ENCODE measurements at regions not wholly inside any gene's neighbourhood (a gene's known extent, or its start where the extent isn't known, plus 50 kb on each side); places are given as distances from the start of the nearest gene placed in this dataset.

DNA sequence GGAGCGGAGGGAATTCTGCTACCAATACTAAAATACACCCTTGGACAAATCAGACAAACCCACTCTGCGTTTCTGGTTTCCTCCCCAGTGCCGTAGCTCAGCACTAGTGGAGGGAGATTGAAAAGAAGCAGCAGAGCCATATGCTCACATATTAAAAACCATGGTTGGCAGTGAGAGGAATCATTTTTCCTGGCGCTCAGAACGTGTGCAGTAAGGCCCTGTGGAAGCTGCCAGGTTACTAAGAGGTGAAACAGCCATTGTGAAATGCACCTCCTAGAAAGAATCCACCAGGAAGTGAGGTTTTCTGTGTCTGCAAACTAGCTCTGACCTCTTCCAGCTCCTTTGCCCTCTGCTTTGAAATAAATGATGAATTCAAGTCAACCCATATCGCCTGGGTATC, 177.2 kb downstream of the ERCC6L2 start:
- DNase-seq = no peak
- in situ Hi-C loops (cut with HindIII; ENCODE audit: low pct_ligation_motif_present, low pct_unique_long_range_greater_than_20kb, low sequenced_read_pairs) = no loop called here

- DNase-seq = no peak
- in situ Hi-C loops (cut with HindIII; ENCODE audit: low pct_ligation_motif_present, low pct_unique_long_range_greater_than_20kb, low sequenced_read_pairs) = no loop called here
Observed at GRCh38 chr9:96051423-96051822, 175.9 kb downstream of the ERCC6L2 start.

- in situ Hi-C loops (cut with HindIII; ENCODE audit: low pct_ligation_motif_present, low pct_unique_long_range_greater_than_20kb, low sequenced_read_pairs) = no loop called here
- DNase-seq = no peak
Observed at GRCh38 chr9:96050861-96051155, 175.3 kb downstream of the ERCC6L2 start.

DNA sequence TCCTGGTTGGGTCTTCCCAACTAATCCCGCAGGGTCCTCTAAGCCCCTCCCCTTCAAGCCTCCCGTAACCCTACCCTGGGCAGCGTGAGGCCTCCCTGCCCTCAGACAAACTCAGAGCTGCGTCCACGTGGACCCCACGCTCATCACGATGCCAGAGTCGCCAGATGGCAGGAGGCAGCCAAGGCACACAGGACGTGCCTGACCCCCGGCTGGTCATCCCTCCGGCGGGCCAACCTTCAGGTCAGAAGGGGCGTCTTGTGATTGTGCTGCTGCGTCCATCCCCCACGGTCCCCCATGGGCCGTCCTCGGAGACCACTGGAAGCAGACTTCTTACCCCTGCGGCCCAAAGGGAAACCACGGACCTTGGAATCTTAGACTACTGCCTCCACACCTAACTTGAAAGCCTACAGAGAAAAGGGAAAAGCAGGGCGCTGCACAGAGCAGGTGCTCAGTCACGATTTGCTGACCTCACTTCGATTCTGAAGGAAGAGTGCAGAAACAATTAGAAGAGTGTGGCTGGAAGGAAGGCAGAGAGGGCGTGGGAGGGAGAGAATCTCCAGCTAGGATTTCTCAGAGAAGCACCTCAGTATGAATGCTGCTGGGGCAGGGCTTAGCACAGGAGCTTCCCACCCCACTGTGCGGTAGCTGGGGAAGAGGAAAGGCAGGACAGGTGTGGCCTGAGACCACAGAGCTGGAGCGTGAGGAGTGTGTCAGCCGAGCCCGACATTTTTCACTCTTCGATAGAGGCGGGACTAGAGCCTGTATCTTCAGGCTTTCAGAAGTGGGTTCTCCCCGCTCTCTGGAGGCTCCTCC, 174.8 kb downstream of the ERCC6L2 start:
- in situ Hi-C loops (cut with HindIII; ENCODE audit: low pct_ligation_motif_present, low pct_unique_long_range_greater_than_20kb, low sequenced_read_pairs) = no loop called here
- DNase-seq = no peak

- no peak for DNase-seq
- in situ Hi-C loops (cut with HindIII; ENCODE audit: low pct_ligation_motif_present, low pct_unique_long_range_greater_than_20kb, low sequenced_read_pairs) = no loop called here
Observed at GRCh38 chr9:96048956-96049831, 173.7 kb downstream of the ERCC6L2 start.

DNA sequence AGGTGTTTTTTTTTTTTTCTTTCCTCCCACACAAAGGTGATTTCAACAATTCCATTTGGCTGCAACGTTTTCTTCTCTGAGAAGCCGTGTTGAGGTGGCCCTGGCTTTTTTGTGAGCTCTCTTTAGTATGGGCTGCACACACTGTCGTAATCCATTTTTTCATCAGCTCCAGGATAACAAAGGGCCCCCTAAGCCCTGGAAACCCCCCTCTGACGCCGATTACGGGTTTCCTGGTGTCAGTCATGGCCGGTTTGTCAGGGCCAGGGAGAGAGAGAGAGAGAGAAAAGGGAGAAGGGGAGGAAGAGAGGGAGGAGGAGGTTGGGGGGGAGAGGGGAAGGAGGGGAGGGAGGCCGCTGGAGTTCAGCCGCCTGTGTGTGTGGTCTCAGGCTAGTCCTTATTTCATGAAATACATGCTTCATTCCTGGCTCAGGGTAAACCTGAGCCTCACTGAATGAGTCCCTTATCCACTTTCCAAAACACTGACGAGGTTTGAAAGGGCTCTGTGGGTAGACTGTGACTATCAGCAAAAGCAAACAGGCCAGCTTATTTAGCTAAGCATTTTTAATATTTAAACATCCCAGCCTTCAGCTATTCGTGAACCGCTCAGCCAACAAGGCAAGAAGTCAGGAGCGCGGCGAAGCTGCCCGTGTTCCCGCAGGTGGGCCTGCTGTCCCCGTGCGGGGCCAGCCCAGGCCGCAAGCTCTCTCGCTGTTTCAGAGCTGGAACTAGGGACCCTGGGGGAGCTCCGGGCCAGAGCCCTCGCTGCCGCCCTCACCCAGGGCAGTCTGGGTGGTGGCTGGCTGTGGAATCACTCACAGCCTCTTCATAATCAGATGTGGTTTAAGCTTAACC, 172.8 kb downstream of the ERCC6L2 start:
- in situ Hi-C loops (cut with HindIII; ENCODE audit: low pct_ligation_motif_present, low pct_unique_long_range_greater_than_20kb, low sequenced_read_pairs) = no loop called here
- no peak for DNase-seq

DNA sequence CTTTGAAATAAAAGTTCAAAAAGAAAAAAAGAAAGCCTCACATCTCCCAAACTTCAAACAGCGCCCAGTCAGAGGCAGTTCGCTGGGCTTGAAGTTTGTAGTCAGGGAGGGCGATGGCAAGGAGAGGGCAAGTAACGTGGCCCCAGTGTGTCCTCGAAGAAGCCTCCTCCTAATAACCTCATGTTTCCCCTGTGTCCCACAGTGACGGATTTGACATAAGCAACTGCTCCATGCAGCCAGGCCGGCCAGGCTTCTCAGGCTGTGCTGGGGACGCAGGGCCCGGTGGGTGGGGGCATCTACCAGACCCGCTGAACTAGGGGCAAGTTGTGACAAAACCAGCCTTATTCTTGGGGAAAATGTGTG, 172.2 kb downstream of the ERCC6L2 start:
- no peak for DNase-seq

GRCh38 chr9:96047116-96047639, 171.7 kb downstream of the ERCC6L2 start:
- no peak for DNase-seq
- in situ Hi-C loops (cut with HindIII; ENCODE audit: low pct_ligation_motif_present, low pct_unique_long_range_greater_than_20kb, low sequenced_read_pairs) = no loop called here

More for the DNA sequence above, 172.2 kb downstream of the ERCC6L2 start:
- in situ Hi-C loops (cut with HindIII; ENCODE audit: low pct_ligation_motif_present, low pct_unique_long_range_greater_than_20kb, low sequenced_read_pairs) = no loop called here

- no peak for DNase-seq
- in situ Hi-C loops (cut with HindIII; ENCODE audit: low pct_ligation_motif_present, low pct_unique_long_range_greater_than_20kb, low sequenced_read_pairs) = no loop called here
Observed at GRCh38 chr9:96045811-96046210, 170.3 kb downstream of the ERCC6L2 start.

- in situ Hi-C loops (cut with HindIII; ENCODE audit: low pct_ligation_motif_present, low pct_unique_long_range_greater_than_20kb, low sequenced_read_pairs) = no loop called here
- DNase-seq = no peak
Observed at GRCh38 chr9:96044401-96044800, 168.9 kb downstream of the ERCC6L2 start.

- in situ Hi-C loops (cut with HindIII; ENCODE audit: low pct_ligation_motif_present, low pct_unique_long_range_greater_than_20kb, low sequenced_read_pairs) = no loop called here
- DNase-seq = no peak
Observed at GRCh38 chr9:96040591-96041461, 165.3 kb downstream of the ERCC6L2 start.

DNA sequence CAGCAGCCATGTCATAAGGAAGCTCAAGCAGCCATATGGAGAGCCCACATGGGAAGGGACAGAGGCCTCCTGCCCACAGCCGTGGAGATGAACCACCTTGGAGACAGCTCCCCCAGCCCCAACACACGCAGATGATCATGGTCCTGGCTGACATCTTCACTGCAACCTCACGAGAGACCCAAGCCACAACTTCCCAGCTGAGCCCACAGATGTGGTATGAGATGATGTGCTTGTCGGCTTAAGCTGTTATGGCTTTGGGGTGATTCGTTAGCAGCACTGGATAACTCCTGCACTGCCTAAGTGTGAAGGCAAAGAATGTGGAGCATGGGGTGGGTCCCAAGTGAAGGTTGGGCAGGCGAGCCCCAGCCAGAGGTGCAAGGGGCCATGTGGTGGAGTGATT, 163.4 kb downstream of the ERCC6L2 start:
- DNase-seq = no peak

DNA sequence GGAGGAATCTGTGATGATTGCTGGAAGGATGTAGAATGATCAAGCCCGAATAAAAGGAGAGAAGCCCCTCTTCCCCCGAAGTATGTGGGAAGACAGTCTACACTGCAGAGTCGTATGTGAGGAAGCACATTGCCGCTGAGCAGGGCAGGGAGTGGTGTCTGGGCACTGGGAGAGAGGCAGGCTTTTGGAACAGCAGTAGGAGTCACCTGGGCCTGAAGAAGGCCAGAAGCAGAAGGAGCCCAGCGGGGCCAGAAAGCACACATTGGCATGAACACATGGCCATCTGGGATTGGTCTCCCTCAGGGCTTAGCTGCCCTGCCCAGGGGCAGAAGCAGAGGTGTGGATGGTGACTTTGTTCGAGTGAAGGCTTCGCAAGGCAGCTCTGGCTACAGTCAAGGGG, 162.8 kb downstream of the ERCC6L2 start:
- in situ Hi-C loops (cut with HindIII; ENCODE audit: low pct_ligation_motif_present, low pct_unique_long_range_greater_than_20kb, low sequenced_read_pairs) = no loop called here
- DNase-seq = no peak

More for the DNA sequence above, 163.4 kb downstream of the ERCC6L2 start:
- in situ Hi-C loops (cut with HindIII; ENCODE audit: low pct_ligation_motif_present, low pct_unique_long_range_greater_than_20kb, low sequenced_read_pairs) = no loop called here

DNA sequence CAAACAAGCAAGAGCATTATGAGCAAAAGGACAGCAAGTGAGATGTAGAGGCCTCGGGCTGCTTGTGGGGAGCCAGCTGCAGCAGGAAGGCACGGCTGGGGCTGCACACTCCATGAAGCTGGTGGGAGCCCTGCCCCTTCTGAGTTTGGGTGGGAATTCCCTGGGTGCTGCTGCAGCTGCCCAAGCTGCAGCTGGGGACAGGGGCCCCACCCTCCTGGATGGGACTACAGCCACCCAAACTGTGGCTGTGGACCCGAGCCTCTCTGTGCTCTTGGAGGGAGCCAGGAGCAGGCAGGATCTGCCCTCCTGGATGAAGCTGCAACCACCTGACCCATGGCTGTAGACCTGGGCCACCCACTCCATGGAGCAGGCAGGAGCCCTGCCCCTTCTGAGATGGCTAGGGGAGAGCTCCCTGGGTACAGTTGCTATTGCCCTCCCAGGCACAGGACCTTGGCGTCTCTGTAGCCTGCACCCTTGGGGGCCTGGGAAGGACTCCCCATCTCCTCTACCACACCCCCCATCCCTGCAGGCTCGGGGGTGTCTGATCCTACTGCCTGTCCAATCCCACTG, 159.1 kb downstream of the ERCC6L2 start:
- in situ Hi-C loops (cut with HindIII; ENCODE audit: low pct_ligation_motif_present, low pct_unique_long_range_greater_than_20kb, low sequenced_read_pairs) = no loop called here
- DNase-seq = no peak

DNA sequence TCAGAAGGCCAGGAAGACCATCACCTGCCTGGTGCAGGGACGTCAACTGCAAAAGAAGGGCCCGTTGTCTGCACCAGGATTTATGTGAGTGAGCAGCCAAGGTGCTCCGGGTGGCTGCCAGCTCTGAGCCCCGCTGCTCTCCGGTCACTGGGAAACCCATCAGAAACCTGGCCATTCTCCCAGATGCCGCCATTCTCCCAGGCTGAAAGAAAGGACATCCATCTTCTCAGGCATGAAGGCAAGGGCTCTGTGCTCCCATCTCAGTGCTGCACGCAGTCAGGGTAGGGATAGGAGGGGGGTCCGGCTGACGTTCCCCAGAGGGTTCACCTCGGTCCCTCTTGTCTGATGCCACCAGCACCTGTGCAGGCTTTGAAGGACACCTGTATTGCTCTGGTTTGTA, 158.4 kb downstream of the ERCC6L2 start:
- in situ Hi-C loops (cut with HindIII; ENCODE audit: low pct_ligation_motif_present, low pct_unique_long_range_greater_than_20kb, low sequenced_read_pairs) = no loop called here
- no peak for DNase-seq

GRCh38 chr9:96031916-96032534, 156.5 kb downstream of the ERCC6L2 start:
- in situ Hi-C loops (cut with HindIII; ENCODE audit: low pct_ligation_motif_present, low pct_unique_long_range_greater_than_20kb, low sequenced_read_pairs) = no loop called here
- no peak for DNase-seq

- in situ Hi-C loops (cut with HindIII; ENCODE audit: low pct_ligation_motif_present, low pct_unique_long_range_greater_than_20kb, low sequenced_read_pairs) = no loop called here
- DNase-seq = no peak
Observed at GRCh38 chr9:96031366-96031824, 155.9 kb downstream of the ERCC6L2 start.

Measured in ACHN (cell line).